GM12873 (cell line): ENCODE measurements at regions not wholly inside any gene's neighbourhood (a gene's known extent, or its start where the extent isn't known, plus 50 kb on each side); places are given as distances from the start of the nearest gene placed in this dataset.

Experiments
- TF ChIP-seq, protein P1 (sequence below): IDR thresholded peaks from 2 replicates; pipeline ENCODE4 v1.5.1; 2012; ENCODE audit warnings: low read depth, mild to moderate bottlenecking, moderate library complexity, low read length, control low read depth; ENCODE audit not compliant: insufficient read depth; ENCODE audit errors: missing control alignments

DNA sequence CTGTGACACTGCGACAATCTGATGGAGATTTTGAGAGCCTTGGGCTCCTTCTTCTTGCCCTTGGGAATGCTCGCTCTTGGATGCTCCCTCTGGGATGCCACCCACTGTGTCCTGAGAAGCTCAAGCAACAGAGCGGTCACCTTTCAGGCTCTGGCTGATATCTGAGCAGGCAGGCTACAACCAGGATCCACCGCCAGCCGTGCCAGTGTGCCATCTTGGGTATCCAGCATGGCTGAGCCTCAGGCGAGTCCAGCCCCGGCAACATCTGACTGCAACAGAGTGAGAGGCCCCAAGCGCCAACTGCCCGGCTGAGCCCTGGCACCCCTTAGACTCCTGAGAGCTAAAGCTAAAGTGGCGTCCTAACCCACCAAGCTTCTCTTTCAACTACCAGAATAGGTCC, 202.1 kb downstream of the IRX2 start:
- TF ChIP-seq, protein P1, sequence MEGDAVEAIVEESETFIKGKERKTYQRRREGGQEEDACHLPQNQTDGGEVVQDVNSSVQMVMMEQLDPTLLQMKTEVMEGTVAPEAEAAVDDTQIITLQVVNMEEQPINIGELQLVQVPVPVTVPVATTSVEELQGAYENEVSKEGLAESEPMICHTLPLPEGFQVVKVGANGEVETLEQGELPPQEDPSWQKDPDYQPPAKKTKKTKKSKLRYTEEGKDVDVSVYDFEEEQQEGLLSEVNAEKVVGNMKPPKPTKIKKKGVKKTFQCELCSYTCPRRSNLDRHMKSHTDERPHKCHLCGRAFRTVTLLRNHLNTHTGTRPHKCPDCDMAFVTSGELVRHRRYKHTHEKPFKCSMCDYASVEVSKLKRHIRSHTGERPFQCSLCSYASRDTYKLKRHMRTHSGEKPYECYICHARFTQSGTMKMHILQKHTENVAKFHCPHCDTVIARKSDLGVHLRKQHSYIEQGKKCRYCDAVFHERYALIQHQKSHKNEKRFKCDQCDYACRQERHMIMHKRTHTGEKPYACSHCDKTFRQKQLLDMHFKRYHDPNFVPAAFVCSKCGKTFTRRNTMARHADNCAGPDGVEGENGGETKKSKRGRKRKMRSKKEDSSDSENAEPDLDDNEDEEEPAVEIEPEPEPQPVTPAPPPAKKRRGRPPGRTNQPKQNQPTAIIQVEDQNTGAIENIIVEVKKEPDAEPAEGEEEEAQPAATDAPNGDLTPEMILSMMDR: no peak

DNA sequence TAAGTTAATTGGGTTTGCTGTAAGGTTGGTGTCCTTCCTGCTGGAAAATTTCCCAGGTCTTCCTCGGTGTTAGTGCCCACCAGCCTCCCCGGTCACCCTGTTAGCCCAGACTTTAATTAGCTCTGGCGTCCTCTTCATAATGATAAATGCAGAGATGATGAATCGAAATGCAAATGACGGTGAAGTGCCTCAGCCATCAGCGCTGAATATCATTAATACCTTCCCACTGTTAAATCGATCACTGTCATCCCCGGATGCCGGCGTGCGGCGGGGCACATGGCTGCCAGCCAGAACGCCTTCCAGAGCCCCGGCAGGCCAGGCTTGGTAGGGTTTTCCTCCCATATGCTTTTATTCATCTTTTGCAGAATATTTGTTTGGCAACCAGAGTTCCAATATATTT, 204.5 kb downstream of the IRX2 start:
- TF ChIP-seq, protein P1: no peak

DNA sequence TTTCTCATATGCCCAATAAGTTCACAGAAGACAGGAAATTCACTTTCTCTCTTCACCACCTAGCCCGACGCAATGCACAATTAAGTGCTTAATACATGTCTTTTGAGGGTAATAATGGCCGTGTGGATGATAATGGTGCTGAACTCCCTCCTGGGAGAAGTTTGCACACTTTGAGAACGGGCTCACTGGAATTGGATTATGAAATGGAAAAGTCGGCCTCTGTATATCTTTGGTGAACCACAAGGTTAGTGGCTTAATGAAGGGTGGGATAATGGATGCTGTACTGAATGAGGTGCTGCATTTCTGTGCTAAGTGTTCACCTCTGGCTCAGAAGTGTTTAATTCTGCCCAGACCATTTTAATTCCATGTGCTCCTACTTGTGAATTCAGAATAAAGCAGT, 207.5 kb downstream of the IRX2 start:
- TF ChIP-seq, protein P1: no peak

DNA sequence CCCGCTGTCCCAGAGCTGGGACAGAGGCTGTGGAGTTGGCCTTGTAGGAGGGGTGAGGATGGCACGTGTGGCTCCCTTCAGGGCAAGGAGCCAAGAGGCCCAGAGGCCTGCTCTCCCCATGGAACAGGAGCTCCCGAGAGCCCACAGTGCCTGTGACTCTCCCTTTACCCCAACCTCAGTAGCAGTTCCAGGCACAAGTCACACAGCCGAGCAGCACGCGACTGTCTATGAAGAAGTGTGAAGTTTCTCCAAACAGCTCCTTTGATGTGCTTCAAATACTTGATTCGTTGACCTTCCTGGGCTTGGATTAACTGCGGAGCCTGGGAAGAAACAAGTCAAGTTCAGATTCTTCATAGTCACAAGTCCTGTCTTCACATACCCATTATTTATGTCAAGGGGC, 208.7 kb downstream of the IRX2 start:
- TF ChIP-seq, protein P1: no peak

DNA sequence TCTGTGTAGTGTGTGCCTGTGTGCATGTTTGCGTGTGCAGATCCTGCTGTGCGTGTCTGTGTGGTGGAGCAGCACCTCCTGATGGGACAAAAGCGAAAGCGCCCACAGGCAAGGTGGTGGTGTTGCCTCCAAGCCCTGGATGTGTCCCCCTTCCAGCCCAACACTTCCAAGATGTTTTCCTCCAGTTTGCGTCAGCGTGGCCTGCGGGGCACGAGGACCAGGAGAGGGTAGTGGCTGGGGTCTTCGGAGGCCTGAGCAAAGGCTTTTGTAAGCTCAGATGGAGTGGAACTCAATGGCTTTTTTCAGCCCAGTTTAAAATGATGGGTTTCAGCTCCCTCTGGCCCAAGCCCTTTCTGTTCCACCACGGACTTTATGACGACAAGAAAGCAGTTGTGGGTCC, 209.5 kb downstream of the IRX2 start:
- TF ChIP-seq, protein P1: no peak

DNA sequence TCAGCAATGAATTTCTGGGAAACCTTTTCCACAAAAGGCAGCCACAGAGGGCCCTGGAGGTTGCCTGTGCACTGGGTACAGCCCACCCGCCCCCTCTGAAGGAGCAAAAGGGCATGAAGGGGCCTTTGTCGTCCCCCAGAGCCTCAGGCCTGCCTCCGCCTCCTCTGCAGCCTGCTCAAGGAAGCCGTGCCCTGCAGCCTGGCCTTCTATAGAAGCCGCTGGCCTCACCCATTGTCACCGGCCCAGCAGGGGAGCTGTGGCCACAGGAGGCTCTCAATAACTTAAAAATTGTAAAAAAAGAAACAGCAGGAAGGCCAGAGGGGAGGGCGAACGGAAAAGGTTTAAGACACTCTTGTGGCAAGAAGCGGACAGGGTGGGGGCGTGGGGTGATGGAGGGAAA, 213.3 kb downstream of the IRX2 start:
- TF ChIP-seq, protein P1: no peak

DNA sequence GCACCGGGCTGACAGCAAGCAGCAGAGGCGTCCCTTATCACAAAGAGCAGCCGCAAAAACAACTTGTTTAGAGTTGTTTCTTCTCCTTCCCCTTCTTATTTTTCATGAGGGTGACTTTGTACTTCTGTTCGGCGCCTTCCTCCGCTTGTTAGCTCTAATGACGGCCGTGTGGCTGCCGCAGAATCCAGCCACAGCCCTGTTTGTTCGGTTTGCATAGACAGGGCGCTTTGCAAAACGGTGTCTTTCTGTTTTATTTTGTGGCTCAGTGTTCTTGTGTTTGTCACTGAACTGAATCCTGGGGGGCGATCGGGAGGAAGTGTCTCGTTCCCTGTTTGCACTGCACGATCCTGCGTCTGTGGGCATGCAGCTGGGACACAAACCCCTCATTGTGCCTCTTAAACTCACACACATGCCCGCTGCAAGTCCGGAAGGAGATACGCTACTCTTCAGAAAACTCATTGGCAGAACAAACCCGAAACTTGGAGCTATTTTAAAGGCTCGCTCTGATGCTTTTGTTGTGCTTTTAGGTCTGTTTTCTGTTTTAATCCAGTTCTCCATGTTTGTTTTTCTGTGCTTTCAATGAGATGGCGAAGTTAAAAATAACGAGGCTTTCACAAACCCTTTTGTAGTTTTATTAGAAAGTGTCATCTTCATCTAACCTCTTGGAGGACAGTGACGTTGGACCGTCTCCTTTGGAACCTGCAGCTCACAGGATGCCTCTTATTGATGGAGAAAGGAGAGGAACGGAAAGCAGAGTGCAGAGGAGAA, 213.9 kb downstream of the IRX2 start:
- TF ChIP-seq, protein P1: no peak
